C4-2B (cell line): ENCODE measurements at regions not wholly inside any gene's neighbourhood (a gene's known extent, or its start where the extent isn't known, plus 50 kb on each side); places are given as distances from the start of the nearest gene placed in this dataset.

Experiments used
- CTCF ChIP-seq: fragments of 450-650 bp; conservative IDR thresholded peaks from 2 replicates; pipeline ENCODE4 v1.5.1; 2017; ENCODE audit warnings: mild to moderate bottlenecking
- ZFX ChIP-seq: fragments of 450-650 bp; IDR thresholded peaks from 2 replicates; pipeline ENCODE4 v1.6.1; 2017

- TF ChIP-seq CTCF (no peak), ZFX (no peak)
Measured at GRCh38 chr11:26106726-26107125, 225.2 kb upstream of the ANO3 start.
